Liver (tissue), 8 donors: ENCODE measurements at regions not wholly inside any gene's neighbourhood (a gene's known extent, or its start where the extent isn't known, plus 50 kb on each side); places are given as distances from the start of the nearest gene placed in this dataset.

Source experiments
- DNase-seq: peaks from one replicate; pipeline ENCODE4 v3.0.0-alpha.2; 2017; ENCODE audit warnings: low spot score
- H3K27ac ChIP-seq, 2 donors: one replicate each; pipeline ENCODE4 v1.7.0; 2013; ENCODE audit warnings: inconsistent platforms in 2 of 2, low read length in 2 of 2, control low read depth in 1 of 2, low read depth in 1 of 2, mild to moderate bottlenecking in 1 of 2
- H3K27me3 ChIP-seq, 4 donors: one replicate each; pipeline versions ENCODE4 v1.6.1 to v1.7.0; 2013; ENCODE audit warnings: low read length in 3 of 4, inconsistent platforms in 1 of 4, mild to moderate bottlenecking in 1 of 4, moderate library complexity in 1 of 4; ENCODE audit not compliant: control insufficient read depth in 4 of 4, insufficient read depth in 4 of 4
- H3K36me3 ChIP-seq, 4 donors: one replicate each; pipeline versions ENCODE4 v1.6.1 to v1.7.0; 2013; ENCODE audit warnings: low read length in 3 of 4, mild to moderate bottlenecking in 3 of 4, low read depth in 1 of 4, moderate library complexity in 1 of 4; ENCODE audit not compliant: control insufficient read depth in 4 of 4, insufficient read depth in 3 of 4
- H3K4me1 ChIP-seq, 4 donors: one replicate each; pipeline versions ENCODE4 v1.6.1 to v1.7.0; 2013; ENCODE audit warnings: low read length in 3 of 4, mild to moderate bottlenecking in 3 of 4, moderate library complexity in 1 of 4; ENCODE audit not compliant: control insufficient read depth in 4 of 4, insufficient read depth in 4 of 4
- H3K4me3 ChIP-seq, 3 donors: one replicate each; pipeline versions ENCODE4 v1.6.1 to v1.7.0; 2013; ENCODE audit warnings: low read length in 3 of 3, control low read depth in 1 of 3, low read depth in 1 of 3, mild to moderate bottlenecking in 1 of 3
- H3K9ac ChIP-seq, 2 donors: one replicate each; pipeline ENCODE4 v1.7.0; 2013; ENCODE audit warnings: low read length in 2 of 2, mild to moderate bottlenecking in 2 of 2, moderate library complexity in 2 of 2, control low read depth in 1 of 2, low read depth in 1 of 2
- H3K9me3 ChIP-seq, 4 donors: one replicate each; pipeline versions ENCODE4 v1.6.1 to v1.7.0; 2013; ENCODE audit warnings: low read length in 3 of 4; ENCODE audit not compliant: control insufficient read depth in 4 of 4
- ATF3 ChIP-seq: IDR thresholded peaks from 2 replicates; pipeline ENCODE4 v1.6.1; 2016; ENCODE audit warnings: antibody characterized with exemption
- CTCF ChIP-seq: fragments of 150-350 bp; IDR thresholded peaks from 2 replicates; pipeline ENCODE4 v1.5.1; 2017; ENCODE audit warnings: improper control_type of control experiment, low read depth, low read length; ENCODE audit not compliant: missing input control
- EGR1 ChIP-seq, 2 donors: IDR thresholded peaks; 2 replicates each; pipeline ENCODE4 v1.6.1; 2016 to 2018; ENCODE audit warnings: antibody characterized with exemption in 2 of 2, low read depth in 2 of 2
- FOXA1 ChIP-seq: IDR thresholded peaks from 2 replicates; pipeline ENCODE4 v1.6.1; 2016; ENCODE audit warnings: antibody characterized with exemption
- FOXA2 ChIP-seq: IDR thresholded peaks from 2 replicates; pipeline ENCODE4 v1.6.1; 2016; ENCODE audit warnings: antibody characterized with exemption
- GABPA ChIP-seq, 2 donors: IDR thresholded peaks in 1 of 2; conservative IDR thresholded peaks in 1 of 2; 2 replicates each; pipeline ENCODE4 v1.6.1; 2016; ENCODE audit warnings: antibody characterized with exemption in 2 of 2, mild to moderate bottlenecking in 1 of 2, moderate library complexity in 1 of 2
- HNF4A ChIP-seq, 2 donors: conservative IDR thresholded peaks; 2 replicates each; pipeline ENCODE4 v1.6.1; 2016; ENCODE audit warnings: antibody characterized with exemption in 2 of 2, mild to moderate bottlenecking in 2 of 2
- HNF4G ChIP-seq: IDR thresholded peaks from 2 replicates; pipeline ENCODE4 v1.6.1; 2016; ENCODE audit warnings: antibody characterized with exemption
- JUND ChIP-seq, 2 donors: IDR thresholded peaks; 2 replicates each; pipeline ENCODE4 v1.6.1; 2016; ENCODE audit warnings: antibody characterized with exemption in 2 of 2
- MAX ChIP-seq: IDR thresholded peaks from 2 replicates; pipeline ENCODE4 v1.6.1; 2016; ENCODE audit warnings: antibody characterized with exemption
- NR2F2 ChIP-seq: IDR thresholded peaks from 2 replicates; pipeline ENCODE4 v1.6.1; 2016; ENCODE audit warnings: antibody characterized with exemption
- RAD21 ChIP-seq, 2 donors: IDR thresholded peaks; 2 replicates each; pipeline ENCODE4 v1.6.1; 2016; ENCODE audit warnings: antibody characterized with exemption in 2 of 2, mild to moderate bottlenecking in 2 of 2
- REST ChIP-seq: IDR thresholded peaks from 2 replicates; pipeline ENCODE4 v1.6.1; 2016; ENCODE audit warnings: antibody characterized with exemption, mild to moderate bottlenecking
- RXRA ChIP-seq, 2 donors: IDR thresholded peaks; 2 replicates each; pipeline ENCODE4 v1.6.1; 2017 to 2018; ENCODE audit warnings: antibody characterized with exemption in 2 of 2, mild to moderate bottlenecking in 1 of 2
- SP1 ChIP-seq: IDR thresholded peaks from 2 replicates; pipeline ENCODE4 v1.6.1; 2018; ENCODE audit warnings: antibody characterized with exemption, mild to moderate bottlenecking
- TAF1 ChIP-seq: conservative IDR thresholded peaks from 2 replicates; pipeline ENCODE4 v1.6.1; 2016; ENCODE audit warnings: antibody characterized with exemption, mild to moderate bottlenecking
- YY1 ChIP-seq: IDR thresholded peaks from 2 replicates; pipeline ENCODE4 v1.6.1; 2016; ENCODE audit warnings: antibody characterized with exemption, mild to moderate bottlenecking
- ZBTB33 ChIP-seq: IDR thresholded peaks from 2 replicates; pipeline ENCODE4 v1.6.1; 2016; ENCODE audit warnings: antibody characterized with exemption
- WGBS: extraction: QIAGEN DNeasy Blood & Tissue Kit; methylation state at CpG from one replicate; pipeline ENCODE4 v1.1.7; 2013; 5-methylcytosine and 5-hydroxymethylcytosine counted together
- donor health status: healthy.
- donor health status: healthy.
- donor health status: healthy.
- donor health status: healthy.
- donor health status: healthy.

- no peak overlapping the region for H3K4me3 ChIP-seq
- 62% methylated on average over 2 of the region's 2 CpGs for WGBS
- TF ChIP-seq RAD21 (IDR thresholded peaks at IDR 0.05): no peak
- no peak for TF ChIP-seq EGR1 (IDR thresholded peaks at IDR 0.05; ENCODE audit: low read depth in 2 of 2)
- no peak for TF ChIP-seq HNF4G
- TF ChIP-seq JUND (IDR thresholded peaks at IDR 0.05): no peak
- TF ChIP-seq REST: no peak
- TF ChIP-seq ATF3: no peak
- TF ChIP-seq CTCF: no peak
- no peak for TF ChIP-seq NR2F2
- TF ChIP-seq GABPA (IDR thresholded peaks at IDR 0.05 in 1 of 2, conservative IDR thresholded peaks at IDR 0.05 in 1 of 2): no peak
- TF ChIP-seq FOXA1: no peak
- TF ChIP-seq FOXA2: no peak
- TF ChIP-seq TAF1: no peak
- TF ChIP-seq SP1: no peak
- TF ChIP-seq HNF4A (conservative IDR thresholded peaks at IDR 0.05): no peak
- TF ChIP-seq ZBTB33: no peak
- no peak for TF ChIP-seq MAX
- no peak for TF ChIP-seq YY1
- TF ChIP-seq RXRA (IDR thresholded peaks at IDR 0.05): no peak
These were observed 1242.9 kb upstream of the CDH6 start for GRCh38 chr5:29950416-29951145.

More at GRCh38 chr5:29950416-29951145, 1242.9 kb upstream of the CDH6 start:
- Histone ChIP-seq H3K9ac (no peak overlapping the region), H3K9me3 (peaks cover 0 to 4% (median 0%) of the 10 kb centered on the region in 4 donors), H3K27me3 (no peaks in the 10 kb centered on the region), H3K36me3 (no peaks in the 10 kb centered on the region), H3K4me1 (no peaks in the 10 kb centered on the region), H3K27ac (no peak overlapping the region)
- DNase-seq: no peak
